Lower leg skin (tissue), 3 donors: ENCODE measurements at regions not wholly inside any gene's neighbourhood (a gene's known extent, or its start where the extent isn't known, plus 50 kb on each side); places are given as distances from the start of the nearest gene placed in this dataset.

Experiments
- CTCF ChIP-seq, 3 donors: fragments of 450-650 bp; IDR thresholded peaks; one replicate each; pipeline ENCODE4 v1.5.1; 2016; ENCODE audit warnings: antibody characterized with exemption in 3 of 3, mild to moderate bottlenecking in 3 of 3, moderate library complexity in 2 of 3
- POLR2A ChIP-seq, 2 donors: fragments of 450-650 bp; IDR thresholded peaks; one replicate each; pipeline ENCODE4 v1.6.1; 2016 to 2017; ENCODE audit warnings: antibody characterized with exemption in 2 of 2, mild to moderate bottlenecking in 1 of 2, moderate library complexity in 1 of 2

- TF ChIP-seq CTCF (IDR thresholded peaks at IDR 0.05) (no peak), POLR2A (IDR thresholded peaks at IDR 0.05) (no peak)
Measured at GRCh38 chr18:1914489-1914888, 656.8 kb downstream of the METTL4 start.
